ENCODE measurements at regions not wholly inside any gene's neighbourhood (a gene's known extent, or its start where the extent isn't known, plus 50 kb on each side); places are given as distances from the start of the nearest gene placed in this dataset.

GRCh38 chr4:81833576-81833975 is 361.9 kb upstream of the RASGEF1B start:
- H3K9ac ChIP-seq (ENCODE audit: low read depth, low read length), result no peak overlapping the region
- H3K4me3 ChIP-seq (ENCODE audit: low read length), result no peak overlapping the region
- no peaks in the 10 kb centered on the region for H3K36me3 ChIP-seq (ENCODE audit: insufficient read depth, low read length)
- 92% methylated on average over 3 of the region's 3 CpGs for WGBS
- H3K4me1 ChIP-seq (ENCODE audit: insufficient read depth, low read length), result no peaks in the 10 kb centered on the region
- no peaks in the 10 kb centered on the region for H3K9me3 ChIP-seq (ENCODE audit: insufficient read depth, low read depth, low read length)
- H3K27ac ChIP-seq (ENCODE audit: low read depth, low read length), result no peak overlapping the region
- no peaks in the 10 kb centered on the region for H3K27me3 ChIP-seq (ENCODE audit: insufficient read depth, low read length)

- Histone ChIP-seq H3K9me3 (ENCODE audit: insufficient read depth, low read depth, low read length) (no peaks in the 10 kb centered on the region), H3K4me3 (ENCODE audit: low read length) (no peak overlapping the region), H3K27me3 (ENCODE audit: insufficient read depth, low read length) (no peaks in the 10 kb centered on the region), H3K4me1 (ENCODE audit: insufficient read depth, low read length) (no peaks in the 10 kb centered on the region), H3K36me3 (ENCODE audit: insufficient read depth, low read length) (no peaks in the 10 kb centered on the region), H3K27ac (ENCODE audit: low read depth, low read length) (no peak overlapping the region), H3K9ac (ENCODE audit: low read depth, low read length) (no peak overlapping the region)
- 90% methylated on average over 1 of the region's 1 CpG for WGBS
These were observed 357.3 kb upstream of the RASGEF1B start for GRCh38 chr4:81828991-81829390.

- no peaks in the 10 kb centered on the region for H3K27me3 ChIP-seq (ENCODE audit: insufficient read depth, low read length)
- H3K27ac ChIP-seq (ENCODE audit: low read depth, low read length), result no peak overlapping the region
- H3K36me3 ChIP-seq (ENCODE audit: insufficient read depth, low read length), result no peaks in the 10 kb centered on the region
- no peaks in the 10 kb centered on the region for H3K9me3 ChIP-seq (ENCODE audit: insufficient read depth, low read depth, low read length)
- 97% methylated on average over 4 of the region's 4 CpGs for WGBS
- H3K4me3 ChIP-seq (ENCODE audit: low read length), result no peak overlapping the region
- no peak overlapping the region for H3K9ac ChIP-seq (ENCODE audit: low read depth, low read length)
- no peaks in the 10 kb centered on the region for H3K4me1 ChIP-seq (ENCODE audit: insufficient read depth, low read length)
These were observed 356.0 kb upstream of the RASGEF1B start for GRCh38 chr4:81827577-81828202.

GRCh38 chr4:81826817-81827424 is 355.2 kb upstream of the RASGEF1B start:
- Histone ChIP-seq H3K27ac (ENCODE audit: low read depth, low read length) (no peak overlapping the region), H3K36me3 (ENCODE audit: insufficient read depth, low read length) (no peaks in the 10 kb centered on the region), H3K4me3 (ENCODE audit: low read length) (no peak overlapping the region), H3K27me3 (ENCODE audit: insufficient read depth, low read length) (no peaks in the 10 kb centered on the region), H3K9ac (ENCODE audit: low read depth, low read length) (no peak overlapping the region), H3K9me3 (ENCODE audit: insufficient read depth, low read depth, low read length) (no peaks in the 10 kb centered on the region), H3K4me1 (ENCODE audit: insufficient read depth, low read length) (no peaks in the 10 kb centered on the region)
- 89% methylated on average over 6 of the region's 6 CpGs for WGBS

- WGBS, result 98% methylated on average over 1 of the region's 1 CpG
- no peak overlapping the region for H3K4me3 ChIP-seq (ENCODE audit: low read length)
These were observed 354.6 kb upstream of the RASGEF1B start for GRCh38 chr4:81826335-81826734.

GRCh38 chr4:81818385-81818920 is 346.7 kb upstream of the RASGEF1B start:
- Histone ChIP-seq H3K36me3 (ENCODE audit: insufficient read depth, low read length) (no peaks in the 10 kb centered on the region), H3K27ac (ENCODE audit: low read depth, low read length) (no peak overlapping the region), H3K27me3 (ENCODE audit: insufficient read depth, low read length) (no peaks in the 10 kb centered on the region), H3K4me1 (ENCODE audit: insufficient read depth, low read length) (no peaks in the 10 kb centered on the region), H3K9me3 (ENCODE audit: insufficient read depth, low read depth, low read length) (no peaks in the 10 kb centered on the region), H3K4me3 (ENCODE audit: low read length) (no peak overlapping the region), H3K9ac (ENCODE audit: low read depth, low read length) (no peak overlapping the region)
- WGBS, result 89% methylated on average over 8 of the region's 8 CpGs

More at GRCh38 chr4:81826335-81826734, 354.6 kb upstream of the RASGEF1B start:
- Histone ChIP-seq H3K9me3 (ENCODE audit: insufficient read depth, low read depth, low read length) (no peaks in the 10 kb centered on the region), H3K9ac (ENCODE audit: low read depth, low read length) (no peak overlapping the region), H3K27ac (ENCODE audit: low read depth, low read length) (no peak overlapping the region), H3K27me3 (ENCODE audit: insufficient read depth, low read length) (no peaks in the 10 kb centered on the region), H3K36me3 (ENCODE audit: insufficient read depth, low read length) (no peaks in the 10 kb centered on the region), H3K4me1 (ENCODE audit: insufficient read depth, low read length) (no peaks in the 10 kb centered on the region)

GRCh38 chr4:81816031-81816761 is 344.5 kb upstream of the RASGEF1B start:
- Histone ChIP-seq H3K9ac (ENCODE audit: low read depth, low read length) (no peak overlapping the region), H3K36me3 (ENCODE audit: insufficient read depth, low read length) (no peaks in the 10 kb centered on the region), H3K9me3 (ENCODE audit: insufficient read depth, low read depth, low read length) (no peaks in the 10 kb centered on the region), H3K4me1 (ENCODE audit: insufficient read depth, low read length) (no peaks in the 10 kb centered on the region), H3K27me3 (ENCODE audit: insufficient read depth, low read length) (no peaks in the 10 kb centered on the region), H3K4me3 (ENCODE audit: low read length) (no peak overlapping the region), H3K27ac (ENCODE audit: low read depth, low read length) (no peak overlapping the region)
- 98% methylated on average over 2 of the region's 3 CpGs for WGBS

- 97% methylated on average over 2 of the region's 3 CpGs for WGBS
- no peak overlapping the region for H3K9ac ChIP-seq (ENCODE audit: low read depth, low read length)
These were observed 343.4 kb upstream of the RASGEF1B start for GRCh38 chr4:81814987-81815541.

GRCh38 chr4:81811562-81812293 is 340.0 kb upstream of the RASGEF1B start:
- H3K9ac ChIP-seq (ENCODE audit: low read depth, low read length), result no peak overlapping the region
- H3K36me3 ChIP-seq (ENCODE audit: insufficient read depth, low read length), result no peaks in the 10 kb centered on the region
- WGBS, result 89% methylated on average over 5 of the region's 5 CpGs
- no peak overlapping the region for H3K27ac ChIP-seq (ENCODE audit: low read depth, low read length)
- H3K4me1 ChIP-seq (ENCODE audit: insufficient read depth, low read length), result peaks cover 7% of the 10 kb centered on the region; the same call in 1 of the 2 replicates
- no peak overlapping the region for H3K4me3 ChIP-seq (ENCODE audit: low read length)
- H3K9me3 ChIP-seq (ENCODE audit: insufficient read depth, low read depth, low read length), result no peaks in the 10 kb centered on the region
- no peaks in the 10 kb centered on the region for H3K27me3 ChIP-seq (ENCODE audit: insufficient read depth, low read length)

More at GRCh38 chr4:81814987-81815541, 343.4 kb upstream of the RASGEF1B start:
- Histone ChIP-seq H3K27ac (ENCODE audit: low read depth, low read length) (no peak overlapping the region), H3K27me3 (ENCODE audit: insufficient read depth, low read length) (no peaks in the 10 kb centered on the region), H3K9me3 (ENCODE audit: insufficient read depth, low read depth, low read length) (no peaks in the 10 kb centered on the region), H3K4me3 (ENCODE audit: low read length) (no peak overlapping the region), H3K4me1 (ENCODE audit: insufficient read depth, low read length) (no peaks in the 10 kb centered on the region), H3K36me3 (ENCODE audit: insufficient read depth, low read length) (no peaks in the 10 kb centered on the region)

- no peaks in the 10 kb centered on the region for H3K27me3 ChIP-seq (ENCODE audit: insufficient read depth, low read length)
These were observed 336.4 kb upstream of the RASGEF1B start for GRCh38 chr4:81808011-81808672.

More at GRCh38 chr4:81808011-81808672, 336.4 kb upstream of the RASGEF1B start:
- no peak overlapping the region for H3K9ac ChIP-seq (ENCODE audit: low read depth, low read length)
- no peak overlapping the region for H3K27ac ChIP-seq (ENCODE audit: low read depth, low read length)
- no peaks in the 10 kb centered on the region for H3K36me3 ChIP-seq (ENCODE audit: insufficient read depth, low read length)
- peaks cover 7% of the 10 kb centered on the region; the same call in 1 of the 2 replicates for H3K4me1 ChIP-seq (ENCODE audit: insufficient read depth, low read length)
- WGBS, result 71% methylated on average over 2 of the region's 2 CpGs
- H3K9me3 ChIP-seq (ENCODE audit: insufficient read depth, low read depth, low read length), result no peaks in the 10 kb centered on the region
- no peak overlapping the region for H3K4me3 ChIP-seq (ENCODE audit: low read length)

Data from HUES64 (cell line).